ENCODE measurements at regions not wholly inside any gene's neighbourhood (a gene's known extent, or its start where the extent isn't known, plus 50 kb on each side); places are given as distances from the start of the nearest gene placed in this dataset.

DNA sequence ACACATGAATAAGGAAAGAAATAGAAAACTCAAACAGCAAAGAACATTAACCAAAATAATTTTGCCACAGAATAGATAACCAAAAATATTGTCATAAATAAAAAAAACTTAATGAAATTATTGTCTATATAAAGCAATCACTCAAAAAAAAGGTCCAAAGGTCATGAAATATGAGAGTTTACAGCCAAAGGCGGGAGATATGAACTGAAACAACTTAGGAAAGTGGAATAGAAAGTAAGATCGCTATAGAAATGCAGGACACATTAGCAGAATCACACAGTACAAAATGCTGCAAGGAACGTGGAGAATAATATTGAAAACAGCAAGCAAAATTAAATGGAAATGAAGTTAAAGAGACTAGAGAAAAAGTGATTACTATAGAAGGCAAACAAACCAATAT lies 375.0 kb upstream of the ARHGEF26 start:
- DNase-seq = no peak
- no peak overlapping the region for H3K4me3 Mint-ChIP-seq
- no peaks in the 10 kb centered on the region for H3K9me3 Mint-ChIP-seq
- H3K4me1 Mint-ChIP-seq (ENCODE audit: low read depth) = no peaks in the 10 kb centered on the region
- no peaks in the 10 kb centered on the region for H3K36me3 Mint-ChIP-seq (ENCODE audit: low read depth)
- no peak overlapping the region for H3K27ac Mint-ChIP-seq
- no peaks in the 10 kb centered on the region for H3K27me3 Mint-ChIP-seq

DNA sequence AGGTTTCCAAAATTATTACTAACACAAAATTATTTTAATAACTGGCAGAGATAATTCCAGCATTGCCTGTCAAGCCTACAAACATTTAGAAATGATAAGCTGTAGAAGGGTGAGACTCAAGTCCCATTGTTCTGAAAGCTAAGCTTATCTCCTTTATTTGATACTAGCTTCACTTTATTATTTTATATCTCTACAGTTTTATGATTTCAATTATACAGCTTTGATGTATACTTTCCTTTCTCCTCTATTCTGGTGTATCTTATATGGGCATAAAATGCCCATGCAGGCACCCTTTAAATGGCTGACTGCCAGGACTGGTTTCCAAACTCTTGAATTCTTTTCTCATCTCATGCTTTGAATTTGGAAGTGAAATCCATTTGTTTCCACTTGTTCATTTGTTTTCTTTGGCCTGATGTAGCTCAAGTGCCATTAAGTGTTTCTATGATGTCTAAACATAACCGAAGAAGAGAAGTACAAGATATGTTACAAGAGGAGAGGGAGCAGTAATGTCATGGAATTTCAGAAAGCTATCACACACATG lies 372.1 kb upstream of the ARHGEF26 start:
- H3K9me3 Mint-ChIP-seq = no peaks in the 10 kb centered on the region
- no peaks in the 10 kb centered on the region for H3K4me1 Mint-ChIP-seq (ENCODE audit: low read depth)
- no peak overlapping the region for H3K4me3 Mint-ChIP-seq
- no peaks in the 10 kb centered on the region for H3K27me3 Mint-ChIP-seq
- no peak for DNase-seq
- H3K36me3 Mint-ChIP-seq (ENCODE audit: low read depth) = no peaks in the 10 kb centered on the region
- H3K27ac Mint-ChIP-seq = no peak overlapping the region

DNA sequence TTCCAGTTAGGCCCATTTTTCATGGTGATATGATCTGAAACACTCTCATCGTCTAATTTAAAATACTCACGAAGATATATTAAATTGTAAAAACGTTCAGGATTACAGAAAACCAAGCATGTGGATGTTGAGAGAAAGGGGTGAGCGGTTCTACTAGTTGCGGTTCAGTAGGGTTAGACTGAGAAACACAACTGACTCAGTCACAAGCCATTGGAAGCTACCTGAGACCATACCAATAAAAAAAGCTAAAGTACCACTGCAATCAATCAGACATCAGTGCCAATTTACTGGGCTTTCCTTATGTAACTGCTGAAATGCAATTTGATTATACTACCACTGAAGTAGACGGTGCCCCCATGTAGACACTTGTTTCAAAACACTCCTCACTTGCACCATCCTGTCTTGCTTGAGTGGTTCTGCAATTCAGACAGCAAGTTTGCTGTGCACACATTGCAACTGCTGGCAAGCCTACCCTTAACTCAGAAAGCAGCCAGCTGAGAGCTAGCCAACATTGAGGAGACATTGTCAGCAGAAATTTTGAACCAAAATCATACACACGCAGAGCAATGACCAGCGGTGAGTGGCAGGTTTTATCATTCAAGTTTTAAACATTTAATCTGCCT lies 368.7 kb upstream of the ARHGEF26 start:
- H3K36me3 Mint-ChIP-seq (ENCODE audit: low read depth) = no peaks in the 10 kb centered on the region
- no peaks in the 10 kb centered on the region for H3K9me3 Mint-ChIP-seq
- H3K27ac Mint-ChIP-seq = no peak overlapping the region
- no peaks in the 10 kb centered on the region for H3K27me3 Mint-ChIP-seq
- DNase-seq = no peak
- no peaks in the 10 kb centered on the region for H3K4me1 Mint-ChIP-seq (ENCODE audit: low read depth)
- no peak overlapping the region for H3K4me3 Mint-ChIP-seq

DNA sequence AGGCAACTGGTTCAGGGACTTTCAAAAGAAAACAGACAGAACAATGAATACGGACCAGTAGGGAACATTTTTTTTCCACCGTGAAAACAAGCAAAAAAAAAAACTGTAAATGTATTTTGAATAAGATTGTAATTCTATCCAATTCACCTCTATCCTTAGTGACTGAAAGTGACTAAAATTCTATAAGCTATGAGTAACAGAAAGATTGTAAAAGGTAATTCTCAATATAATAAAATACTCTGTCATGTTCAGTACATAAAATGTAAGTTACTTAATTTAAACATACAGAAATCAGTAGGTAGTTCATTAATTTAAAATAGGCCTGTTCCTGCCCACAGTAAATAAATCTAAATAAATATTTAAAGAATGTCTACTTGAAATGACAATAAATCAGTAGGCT lies 368.2 kb upstream of the ARHGEF26 start:
- Mint-ChIP-seq H3K36me3 (ENCODE audit: low read depth) (no peaks in the 10 kb centered on the region), H3K9me3 (no peaks in the 10 kb centered on the region), H3K4me3 (no peak overlapping the region), H3K27me3 (no peaks in the 10 kb centered on the region), H3K4me1 (ENCODE audit: low read depth) (no peaks in the 10 kb centered on the region), H3K27ac (no peak overlapping the region)
- DNase-seq = no peak

DNA sequence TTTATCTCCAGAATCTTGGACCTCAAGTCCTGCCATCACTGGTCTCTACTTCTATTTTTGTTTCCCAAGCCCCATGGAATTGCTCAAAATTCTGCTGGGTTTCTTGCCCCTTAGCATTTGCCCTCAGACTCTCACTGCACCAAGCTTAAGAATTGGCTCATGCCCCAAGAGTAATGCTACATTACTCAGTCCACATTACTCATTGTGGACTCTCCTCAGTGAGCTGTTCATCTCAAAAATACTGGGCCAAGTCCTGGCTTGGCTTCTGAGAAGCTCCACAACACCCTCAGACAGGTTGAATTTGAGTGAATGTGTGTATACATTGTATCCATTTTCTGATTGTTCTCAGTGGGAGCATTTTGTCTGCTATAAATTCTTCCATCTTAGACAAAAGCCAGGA lies 364.4 kb upstream of the ARHGEF26 start:
- Mint-ChIP-seq H3K36me3 (ENCODE audit: low read depth) (no peaks in the 10 kb centered on the region), H3K4me3 (no peak overlapping the region), H3K4me1 (ENCODE audit: low read depth) (no peaks in the 10 kb centered on the region), H3K27ac (no peak overlapping the region), H3K27me3 (no peaks in the 10 kb centered on the region), H3K9me3 (no peaks in the 10 kb centered on the region)
- no peak for DNase-seq

DNA sequence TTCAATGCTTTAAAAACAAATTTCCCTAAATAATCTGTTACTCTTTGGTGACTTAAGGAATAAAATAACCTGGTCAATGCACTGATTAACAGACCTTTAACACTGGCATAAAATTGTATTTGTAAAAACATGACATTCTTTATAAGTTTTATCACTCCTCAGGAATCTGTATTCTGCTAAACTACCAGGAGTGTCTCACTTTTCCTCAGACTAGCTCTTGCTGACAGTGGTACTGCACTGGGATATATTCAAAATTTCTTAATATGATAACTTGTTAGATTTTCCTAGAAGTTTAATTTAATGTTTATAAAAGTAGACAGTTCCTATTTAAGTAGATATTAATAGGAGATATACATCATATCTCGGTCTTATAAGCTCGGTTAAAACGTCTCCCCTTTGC lies 363.4 kb upstream of the ARHGEF26 start:
- Mint-ChIP-seq H3K27ac (no peak overlapping the region), H3K9me3 (no peaks in the 10 kb centered on the region), H3K4me1 (ENCODE audit: low read depth) (no peaks in the 10 kb centered on the region), H3K27me3 (no peaks in the 10 kb centered on the region), H3K36me3 (ENCODE audit: low read depth) (no peaks in the 10 kb centered on the region), H3K4me3 (no peak overlapping the region)
- no peak for DNase-seq

DNA sequence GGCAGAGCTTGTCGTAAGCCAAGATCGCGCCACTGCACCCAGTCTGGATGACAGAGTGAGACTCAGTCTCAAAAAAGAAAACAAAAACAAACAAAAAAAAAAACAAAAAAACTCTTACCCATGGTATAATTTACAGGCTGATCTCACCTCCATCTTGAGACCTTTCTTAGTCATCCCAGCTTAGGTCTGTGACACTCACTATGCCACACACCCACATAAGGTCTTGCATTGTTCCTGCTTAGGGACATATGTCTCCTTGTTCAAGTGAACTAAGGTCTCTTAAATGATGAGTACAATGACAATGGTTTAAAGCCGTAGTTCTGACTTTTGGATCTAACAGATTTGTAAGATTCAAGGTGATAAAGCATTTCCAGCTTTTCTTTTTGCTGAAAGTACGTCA lies 360.2 kb upstream of the ARHGEF26 start:
- Mint-ChIP-seq H3K36me3 (ENCODE audit: low read depth) (no peaks in the 10 kb centered on the region), H3K27me3 (no peaks in the 10 kb centered on the region), H3K4me1 (ENCODE audit: low read depth) (no peaks in the 10 kb centered on the region), H3K27ac (no peak overlapping the region), H3K4me3 (no peak overlapping the region), H3K9me3 (peaks cover under 1% of the 10 kb centered on the region)
- no peak for DNase-seq

DNA sequence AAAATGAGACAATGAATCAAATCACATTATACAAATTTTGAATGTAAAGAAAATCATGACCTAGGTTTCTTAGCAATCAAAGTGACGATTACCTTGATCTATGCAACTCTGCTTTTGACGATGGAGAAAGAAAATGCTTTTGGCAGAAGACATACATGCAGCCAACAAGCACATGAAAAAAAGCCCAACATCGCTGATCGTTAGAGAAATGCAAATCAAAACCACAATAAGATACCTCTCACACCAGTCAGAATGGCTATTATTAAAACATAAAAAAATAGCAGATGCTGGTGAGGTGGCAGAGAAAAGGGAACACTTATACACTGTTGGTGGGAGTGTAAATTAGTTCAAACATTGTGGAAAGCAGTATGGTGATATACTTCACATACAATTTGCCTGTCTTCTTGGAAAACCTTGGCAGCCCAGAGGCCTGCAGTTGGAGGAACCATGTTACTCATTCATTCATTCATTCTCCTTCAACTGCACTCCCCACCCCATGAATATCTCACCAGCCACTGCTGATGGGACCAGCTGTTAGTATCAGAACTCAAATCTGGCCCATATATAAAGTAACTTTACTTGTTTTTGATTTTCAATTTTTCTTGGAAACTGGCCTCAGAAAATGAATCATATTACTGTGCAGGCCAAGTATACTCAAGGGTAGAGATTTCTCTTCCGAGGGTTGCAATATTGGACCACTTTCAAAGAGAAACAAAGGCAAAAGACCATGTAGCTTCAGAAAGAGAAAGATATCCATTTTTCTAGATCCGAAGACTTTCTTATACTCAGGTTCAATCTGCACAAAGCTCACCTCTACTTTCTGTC lies 358.6 kb upstream of the ARHGEF26 start:
- Mint-ChIP-seq H3K27me3 (no peaks in the 10 kb centered on the region), H3K4me3 (no peak overlapping the region), H3K4me1 (ENCODE audit: low read depth) (no peaks in the 10 kb centered on the region), H3K9me3 (peaks cover 4% of the 10 kb centered on the region), H3K27ac (no peak overlapping the region), H3K36me3 (ENCODE audit: low read depth) (no peaks in the 10 kb centered on the region)
- DNase-seq = no peak

DNA sequence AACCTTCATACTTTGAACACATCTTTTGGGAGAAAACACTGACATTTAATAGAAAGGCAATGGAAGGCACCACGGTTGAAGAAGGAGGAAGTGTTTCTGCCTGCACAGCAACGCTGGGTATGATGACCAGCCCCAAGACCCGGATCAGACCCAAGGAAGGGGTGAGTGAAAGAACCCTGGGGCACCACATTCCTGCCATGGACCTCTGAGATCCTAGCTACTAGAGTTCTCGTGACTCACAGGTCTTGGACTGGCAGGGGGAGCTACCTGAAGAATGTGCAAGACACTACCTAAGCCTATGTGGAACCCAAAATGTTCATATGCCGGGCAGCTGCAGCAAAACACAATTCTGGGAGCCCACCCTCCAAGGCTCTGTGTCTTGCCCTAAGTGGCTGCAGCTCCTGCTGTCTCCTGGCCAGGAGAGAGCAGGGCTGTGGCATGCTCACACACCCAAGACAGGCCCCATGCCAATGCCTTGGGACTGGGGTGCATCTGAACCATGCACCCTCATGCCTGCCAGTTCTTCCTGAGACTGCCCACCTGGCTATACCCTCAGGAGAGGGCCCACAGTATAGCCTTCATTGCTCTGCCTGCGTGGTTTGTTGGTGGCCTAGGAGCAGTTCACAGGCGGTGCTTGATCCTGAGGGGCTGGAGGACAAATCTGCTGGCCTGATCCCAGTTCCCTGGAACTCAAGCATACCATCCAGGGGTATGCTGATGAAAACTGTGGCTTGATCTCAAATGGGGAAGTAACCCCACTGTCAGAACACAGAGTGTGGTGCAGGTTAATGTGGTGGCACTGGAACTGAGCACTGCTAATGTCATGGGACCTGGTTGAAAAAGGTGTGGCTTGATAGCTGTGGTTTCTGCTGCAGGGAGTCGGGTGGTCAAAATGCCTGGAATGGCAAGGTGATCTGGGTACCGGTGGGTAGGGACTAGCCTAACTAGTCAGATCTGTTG lies 353.3 kb upstream of the ARHGEF26 start:
- H3K9me3 Mint-ChIP-seq = peaks cover 11% of the 10 kb centered on the region
- H3K27ac Mint-ChIP-seq = no peak overlapping the region
- DNase-seq = no peak
- no peak overlapping the region for H3K4me3 Mint-ChIP-seq
- H3K27me3 Mint-ChIP-seq = peaks cover 15% of the 10 kb centered on the region
- peaks cover 3% of the 10 kb centered on the region for H3K4me1 Mint-ChIP-seq (ENCODE audit: low read depth)
- no peaks in the 10 kb centered on the region for H3K36me3 Mint-ChIP-seq (ENCODE audit: low read depth)

DNA sequence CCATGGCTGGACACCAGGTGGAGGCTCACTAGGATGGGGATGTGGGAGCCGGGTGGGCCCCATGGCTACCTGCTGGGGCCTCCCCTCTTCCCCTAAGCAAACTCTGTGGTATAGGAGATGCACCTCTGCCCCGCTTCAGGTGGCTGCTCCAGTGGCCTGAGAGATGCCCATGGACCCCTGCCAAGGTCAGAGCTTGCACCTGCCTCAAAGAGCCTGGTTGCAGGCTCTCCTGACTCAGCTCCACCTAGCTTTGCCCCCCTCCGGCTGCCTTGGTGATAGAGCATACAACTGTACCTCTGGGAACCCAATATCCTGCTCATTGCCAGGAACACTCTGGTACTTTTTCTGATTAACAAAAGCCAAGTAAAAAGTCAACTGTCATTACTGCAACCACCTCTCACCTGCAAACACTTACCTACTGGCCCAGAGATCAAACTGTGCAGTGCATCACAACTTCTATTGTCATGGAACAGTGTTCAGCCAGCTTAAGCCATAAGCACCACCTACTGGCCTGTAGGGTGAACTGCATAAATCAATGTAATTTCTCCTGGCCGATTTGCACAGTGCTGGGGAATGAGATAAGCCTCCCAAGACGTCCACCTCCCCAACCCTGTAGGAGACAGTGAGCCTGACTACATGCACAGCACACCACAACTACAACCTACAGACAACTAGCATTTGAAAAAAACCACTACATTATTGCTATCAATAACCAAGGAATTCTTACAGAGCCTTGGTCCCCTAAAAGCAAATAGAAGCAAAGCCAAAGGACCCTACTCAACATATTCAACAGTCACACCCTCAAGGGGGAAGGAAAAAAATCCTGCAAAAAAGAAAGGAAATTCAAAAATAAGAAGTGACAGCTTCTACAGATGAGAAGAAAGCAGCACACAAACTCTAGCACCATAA lies 352.4 kb upstream of the ARHGEF26 start:
- Mint-ChIP-seq H3K4me3 (no peak overlapping the region), H3K9me3 (peaks cover 11% of the 10 kb centered on the region), H3K27me3 (peaks cover 16% of the 10 kb centered on the region), H3K27ac (no peak overlapping the region), H3K4me1 (ENCODE audit: low read depth) (peaks cover 3% of the 10 kb centered on the region), H3K36me3 (ENCODE audit: low read depth) (no peaks in the 10 kb centered on the region)
- DNase-seq = peak; percentile 41

DNA sequence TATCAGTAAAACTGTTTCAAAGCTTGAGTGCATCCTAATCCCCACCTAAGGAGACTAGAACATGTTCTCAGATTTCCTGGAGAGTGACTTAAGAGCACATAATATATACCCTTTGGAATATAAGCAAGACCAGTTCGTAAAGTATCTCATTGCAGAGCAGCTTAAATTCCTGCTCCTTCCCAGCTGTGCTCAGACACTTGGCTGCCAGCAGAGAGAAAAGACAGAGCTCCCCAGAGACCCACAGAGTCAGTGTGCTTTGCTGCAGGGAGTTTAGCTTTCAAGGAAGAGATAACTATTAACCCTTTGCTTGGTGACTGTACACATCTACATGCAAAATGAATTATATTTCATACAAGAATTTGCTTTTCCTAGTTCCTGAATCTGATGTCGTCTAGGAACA lies 338.1 kb upstream of the ARHGEF26 start:
- Mint-ChIP-seq H3K27ac (no peak overlapping the region), H3K27me3 (no peaks in the 10 kb centered on the region), H3K9me3 (no peaks in the 10 kb centered on the region), H3K4me3 (no peak overlapping the region), H3K36me3 (ENCODE audit: low read depth) (no peaks in the 10 kb centered on the region), H3K4me1 (ENCODE audit: low read depth) (no peaks in the 10 kb centered on the region)
- DNase-seq = no peak

DNA sequence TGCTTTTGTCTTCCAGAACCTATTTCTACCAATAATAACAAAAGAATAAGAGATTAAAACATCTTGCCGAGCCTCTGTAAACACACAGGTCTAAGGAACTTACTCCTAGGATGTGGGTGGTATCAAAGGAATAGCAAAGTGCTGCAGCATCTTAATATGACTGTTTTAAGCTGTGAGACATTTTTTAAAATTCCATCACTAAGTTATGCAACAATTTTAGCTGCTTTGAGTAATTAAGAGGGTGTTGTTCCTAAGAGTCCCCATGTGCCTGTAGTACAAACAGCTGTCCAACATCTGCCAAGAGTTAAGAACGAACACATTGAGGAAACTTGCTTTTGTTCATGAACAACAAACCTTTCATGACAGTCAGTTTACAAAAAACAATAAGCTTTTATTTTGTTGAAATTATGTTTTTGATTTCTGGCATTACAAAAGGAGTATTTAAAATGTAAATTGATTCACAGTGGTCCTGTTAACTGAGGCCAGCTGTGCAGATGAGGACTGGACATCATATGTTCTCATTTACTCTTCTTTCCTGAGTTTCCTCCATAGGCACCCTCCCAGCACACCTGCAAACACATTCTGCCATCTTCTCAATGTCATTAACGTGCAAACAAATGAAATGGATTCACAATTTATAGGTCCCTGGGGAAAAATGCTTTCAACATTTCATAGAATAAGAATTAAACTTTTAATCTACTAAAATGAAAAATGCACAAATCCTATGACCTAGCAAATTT lies 337.3 kb upstream of the ARHGEF26 start:
- no peaks in the 10 kb centered on the region for H3K4me1 Mint-ChIP-seq (ENCODE audit: low read depth)
- no peaks in the 10 kb centered on the region for H3K9me3 Mint-ChIP-seq
- H3K27ac Mint-ChIP-seq = no peak overlapping the region
- no peaks in the 10 kb centered on the region for H3K27me3 Mint-ChIP-seq
- DNase-seq = no peak
- H3K4me3 Mint-ChIP-seq = no peak overlapping the region
- no peaks in the 10 kb centered on the region for H3K36me3 Mint-ChIP-seq (ENCODE audit: low read depth)

DNA sequence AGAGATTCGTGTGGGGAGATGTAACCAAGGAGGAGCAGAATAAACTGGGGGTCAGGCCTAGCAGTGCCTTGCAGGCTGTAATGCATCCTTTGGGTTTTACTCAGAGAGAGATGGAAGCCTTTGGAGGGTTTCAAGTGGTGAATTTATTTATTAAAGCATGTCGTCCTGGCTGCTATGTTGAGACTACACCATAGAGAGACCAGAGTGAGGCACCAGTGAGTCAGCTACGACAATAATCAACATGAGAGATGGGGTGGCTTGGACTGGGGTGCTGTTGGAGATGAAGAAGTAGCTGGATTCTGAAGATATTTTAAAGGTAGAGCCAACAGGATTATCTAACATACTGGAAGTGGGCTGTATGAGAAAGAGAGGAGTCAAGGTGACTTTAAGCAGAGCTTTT lies 335.3 kb upstream of the ARHGEF26 start:
- Mint-ChIP-seq H3K36me3 (ENCODE audit: low read depth) (no peaks in the 10 kb centered on the region), H3K4me1 (ENCODE audit: low read depth) (no peaks in the 10 kb centered on the region), H3K9me3 (no peaks in the 10 kb centered on the region), H3K27ac (no peak overlapping the region), H3K27me3 (peaks cover 1% of the 10 kb centered on the region), H3K4me3 (no peak overlapping the region)
- no peak for DNase-seq
